GM23338 (cell line): ENCODE measurements at regions not wholly inside any gene's neighbourhood (a gene's known extent, or its start where the extent isn't known, plus 50 kb on each side); places are given as distances from the start of the nearest gene placed in this dataset.

Source experiments
- ATAC-seq: fragments of 200-7000 bp; cut with Tn5 transposase; 3 replicates; pipeline ENCODE4 v1.9.1; 2020
- DNase-seq: peaks from one replicate; pipeline ENCODE4 v3.0.0-alpha.2; 2015; ENCODE audit warnings: low spot score
- H2AFZ ChIP-seq: fragments of 200-600 bp; sonication (generic); 2 replicates; pipeline ENCODE4 v1.8.0; 2016; ENCODE audit warnings: antibody characterized with exemption, mild to moderate bottlenecking, moderate library complexity
- H3F3A ChIP-seq: fragments of 200-600 bp; sonication (generic); replicated peaks from 2 replicates; pipeline ENCODE4 v1.8.0; 2017; ENCODE audit warnings: antibody characterized with exemption, mixed run types, low read depth
- H3K27ac ChIP-seq: fragments of 200-600 bp; sonication (generic); 2 replicates; pipeline ENCODE4 v1.6.1; 2016; ENCODE audit warnings: low read depth
- H3K27me3 ChIP-seq: fragments of 200-600 bp; sonication (generic); 2 replicates; pipeline ENCODE4 v1.8.0; 2016; ENCODE audit warnings: mild to moderate bottlenecking, mixed run types, moderate library complexity; ENCODE audit not compliant: insufficient read depth
- H3K36me3 ChIP-seq: fragments of 200-600 bp; sonication (generic); 2 replicates; pipeline ENCODE4 v1.8.0; 2016; ENCODE audit warnings: mild to moderate bottlenecking; ENCODE audit not compliant: insufficient read depth
- H3K4me1 ChIP-seq: fragments of 200-600 bp; sonication (generic); 2 replicates; pipeline ENCODE4 v1.8.0; 2016; ENCODE audit warnings: mild to moderate bottlenecking, moderate library complexity; ENCODE audit not compliant: insufficient read depth
- H3K4me2 ChIP-seq: fragments of 200-600 bp; sonication (generic); 2 replicates; pipeline ENCODE4 v1.7.1; 2017; ENCODE audit warnings: mixed run types
- H3K4me3 ChIP-seq: fragments of 200-600 bp; sonication (generic); 2 replicates; pipeline ENCODE4 v1.6.1; 2016; ENCODE audit warnings: mixed run types
- H3K79me2 ChIP-seq: fragments of 200-600 bp; sonication (generic); replicated peaks from 2 replicates; pipeline ENCODE4 v1.8.0; 2017; ENCODE audit warnings: mild to moderate bottlenecking; ENCODE audit not compliant: insufficient read depth
- H3K9me2 ChIP-seq: fragments of 200-600 bp; sonication (generic); 2 replicates; pipeline ENCODE4 v1.8.0; 2017; ENCODE audit not compliant: insufficient read depth
- H4K20me1 ChIP-seq: fragments of 200-600 bp; sonication (generic); replicated peaks from 2 replicates; pipeline ENCODE4 v1.8.0; 2017; ENCODE audit warnings: mild to moderate bottlenecking; ENCODE audit not compliant: insufficient read depth
- H3K27ac Mint-ChIP-seq: 2 replicates; pipeline ENCODE4 v1.8.0; 2020; ENCODE audit warnings: inconsistent platforms, mild to moderate bottlenecking, moderate library complexity, mixed read lengths
- H3K27me3 Mint-ChIP-seq: 3 replicates; pipeline ENCODE4 v1.8.0; 2022; ENCODE audit warnings: low read depth, mild to moderate bottlenecking, moderate library complexity, mixed read lengths, inconsistent platforms; ENCODE audit not compliant: insufficient read depth, poor library complexity
- H3K36me3 Mint-ChIP-seq: 3 replicates; pipeline ENCODE4 v1.8.0; 2021; ENCODE audit warnings: low read depth, mild to moderate bottlenecking, inconsistent platforms, moderate library complexity, mixed read lengths
- H3K4me1 Mint-ChIP-seq: 3 replicates; pipeline ENCODE4 v1.8.0; 2020; ENCODE audit warnings: mild to moderate bottlenecking, inconsistent platforms, mixed read lengths
- H3K4me3 Mint-ChIP-seq: 3 replicates; pipeline ENCODE4 v1.8.0; 2021; ENCODE audit warnings: moderate library complexity, mild to moderate bottlenecking, inconsistent platforms, mixed read lengths
- H3K9me3 Mint-ChIP-seq: 3 replicates; pipeline ENCODE4 v1.8.0; 2020; ENCODE audit warnings: moderate library complexity, mild to moderate bottlenecking, inconsistent platforms, mixed read lengths
- CREB1 ChIP-seq: fragments of 250-450 bp; sonication (Bioruptor Pico); IDR thresholded peaks from 2 replicates; pipeline ENCODE4 v1.5.0; 2020; ENCODE audit warnings: low read depth, mild to moderate bottlenecking, moderate library complexity
- CTCF ChIP-seq, 2 experiments: fragments of 200-600 bp in 1 of 2; sonication (generic) in 1 of 2; conservative IDR thresholded peaks; 2 replicates each; pipeline versions ENCODE4 v1.5.1 to v1.6.1; 2016 to 2017; ENCODE audit warnings: antibody characterized with exemption in 2 of 2, low read depth in 2 of 2, mild to moderate bottlenecking in 2 of 2, moderate library complexity in 1 of 2
- ETS1 ChIP-seq: IDR thresholded peaks from 2 replicates; pipeline ENCODE4 v1.6.1; 2016; ENCODE audit warnings: antibody characterized with exemption
- EZH2 ChIP-seq: fragments of 200-600 bp; sonication (generic); IDR thresholded peaks from one replicate; pipeline ENCODE4 v1.8.0; 2017; ENCODE audit warnings: antibody characterized with exemption, mild to moderate bottlenecking, low read depth; ENCODE audit not compliant: unreplicated experiment
- EZH2phosphoT487 ChIP-seq: fragments of 200-600 bp; sonication (generic); IDR thresholded peaks from one replicate; pipeline ENCODE4 v1.8.1; 2018; ENCODE audit warnings: antibody characterized with exemption; ENCODE audit not compliant: unreplicated experiment
- JUNB ChIP-seq: IDR thresholded peaks from one replicate; pipeline ENCODE4 v1.6.1; 2016; ENCODE audit warnings: antibody characterized with exemption; ENCODE audit not compliant: unreplicated experiment
- NANOG ChIP-seq: IDR thresholded peaks from 2 replicates; pipeline ENCODE4 v1.6.1; 2016; ENCODE audit warnings: antibody characterized with exemption, borderline replicate concordance
- POLR2AphosphoS5 ChIP-seq: IDR thresholded peaks from 2 replicates; pipeline ENCODE4 v1.6.1; 2016; ENCODE audit warnings: antibody characterized with exemption, low read depth
- REST ChIP-seq: IDR thresholded peaks from one replicate; pipeline ENCODE4 v1.6.1; 2018; ENCODE audit warnings: antibody characterized with exemption; ENCODE audit not compliant: unreplicated experiment
- STAT1 ChIP-seq: IDR thresholded peaks from one replicate; pipeline ENCODE4 v1.6.1; 2016; ENCODE audit warnings: antibody characterized with exemption; ENCODE audit not compliant: unreplicated experiment
- ZNF114 ChIP-seq: fragments of 250-450 bp; sonication (Bioruptor Pico); IDR thresholded peaks from 2 replicates; pipeline ENCODE4 v1.5.0; 2020; ENCODE audit warnings: mild to moderate bottlenecking, moderate library complexity
- ZNF331 ChIP-seq: fragments of 250-450 bp; sonication (Bioruptor Pico); IDR thresholded peaks from 2 replicates; pipeline ENCODE4 v1.5.0; 2020; ENCODE audit warnings: low read depth, mild to moderate bottlenecking, moderate library complexity
- TF ChIP-seq, protein P1 (sequence below): fragments of 250-450 bp; sonication (Bioruptor Pico); IDR thresholded peaks from 2 replicates; pipeline ENCODE4 v1.5.0; 2020; ENCODE audit warnings: mild to moderate bottlenecking, moderate library complexity

- TF ChIP-seq ETS1 (no peak), CREB1 (CRISPR knock-in tag) (no peak), REST (no peak), EZH2 (no peak), STAT1 (no peak), NANOG (no peak), POLR2AphosphoS5 (no peak), ZNF331 (CRISPR knock-in tag) (no peak), JUNB (no peak), EZH2phosphoT487 (no peak), ZNF114 (no peak), CTCF (conservative IDR thresholded peaks at IDR 0.05; ENCODE audit: low read depth in 2 of 2) (no peak)
- TF ChIP-seq, protein P1, sequence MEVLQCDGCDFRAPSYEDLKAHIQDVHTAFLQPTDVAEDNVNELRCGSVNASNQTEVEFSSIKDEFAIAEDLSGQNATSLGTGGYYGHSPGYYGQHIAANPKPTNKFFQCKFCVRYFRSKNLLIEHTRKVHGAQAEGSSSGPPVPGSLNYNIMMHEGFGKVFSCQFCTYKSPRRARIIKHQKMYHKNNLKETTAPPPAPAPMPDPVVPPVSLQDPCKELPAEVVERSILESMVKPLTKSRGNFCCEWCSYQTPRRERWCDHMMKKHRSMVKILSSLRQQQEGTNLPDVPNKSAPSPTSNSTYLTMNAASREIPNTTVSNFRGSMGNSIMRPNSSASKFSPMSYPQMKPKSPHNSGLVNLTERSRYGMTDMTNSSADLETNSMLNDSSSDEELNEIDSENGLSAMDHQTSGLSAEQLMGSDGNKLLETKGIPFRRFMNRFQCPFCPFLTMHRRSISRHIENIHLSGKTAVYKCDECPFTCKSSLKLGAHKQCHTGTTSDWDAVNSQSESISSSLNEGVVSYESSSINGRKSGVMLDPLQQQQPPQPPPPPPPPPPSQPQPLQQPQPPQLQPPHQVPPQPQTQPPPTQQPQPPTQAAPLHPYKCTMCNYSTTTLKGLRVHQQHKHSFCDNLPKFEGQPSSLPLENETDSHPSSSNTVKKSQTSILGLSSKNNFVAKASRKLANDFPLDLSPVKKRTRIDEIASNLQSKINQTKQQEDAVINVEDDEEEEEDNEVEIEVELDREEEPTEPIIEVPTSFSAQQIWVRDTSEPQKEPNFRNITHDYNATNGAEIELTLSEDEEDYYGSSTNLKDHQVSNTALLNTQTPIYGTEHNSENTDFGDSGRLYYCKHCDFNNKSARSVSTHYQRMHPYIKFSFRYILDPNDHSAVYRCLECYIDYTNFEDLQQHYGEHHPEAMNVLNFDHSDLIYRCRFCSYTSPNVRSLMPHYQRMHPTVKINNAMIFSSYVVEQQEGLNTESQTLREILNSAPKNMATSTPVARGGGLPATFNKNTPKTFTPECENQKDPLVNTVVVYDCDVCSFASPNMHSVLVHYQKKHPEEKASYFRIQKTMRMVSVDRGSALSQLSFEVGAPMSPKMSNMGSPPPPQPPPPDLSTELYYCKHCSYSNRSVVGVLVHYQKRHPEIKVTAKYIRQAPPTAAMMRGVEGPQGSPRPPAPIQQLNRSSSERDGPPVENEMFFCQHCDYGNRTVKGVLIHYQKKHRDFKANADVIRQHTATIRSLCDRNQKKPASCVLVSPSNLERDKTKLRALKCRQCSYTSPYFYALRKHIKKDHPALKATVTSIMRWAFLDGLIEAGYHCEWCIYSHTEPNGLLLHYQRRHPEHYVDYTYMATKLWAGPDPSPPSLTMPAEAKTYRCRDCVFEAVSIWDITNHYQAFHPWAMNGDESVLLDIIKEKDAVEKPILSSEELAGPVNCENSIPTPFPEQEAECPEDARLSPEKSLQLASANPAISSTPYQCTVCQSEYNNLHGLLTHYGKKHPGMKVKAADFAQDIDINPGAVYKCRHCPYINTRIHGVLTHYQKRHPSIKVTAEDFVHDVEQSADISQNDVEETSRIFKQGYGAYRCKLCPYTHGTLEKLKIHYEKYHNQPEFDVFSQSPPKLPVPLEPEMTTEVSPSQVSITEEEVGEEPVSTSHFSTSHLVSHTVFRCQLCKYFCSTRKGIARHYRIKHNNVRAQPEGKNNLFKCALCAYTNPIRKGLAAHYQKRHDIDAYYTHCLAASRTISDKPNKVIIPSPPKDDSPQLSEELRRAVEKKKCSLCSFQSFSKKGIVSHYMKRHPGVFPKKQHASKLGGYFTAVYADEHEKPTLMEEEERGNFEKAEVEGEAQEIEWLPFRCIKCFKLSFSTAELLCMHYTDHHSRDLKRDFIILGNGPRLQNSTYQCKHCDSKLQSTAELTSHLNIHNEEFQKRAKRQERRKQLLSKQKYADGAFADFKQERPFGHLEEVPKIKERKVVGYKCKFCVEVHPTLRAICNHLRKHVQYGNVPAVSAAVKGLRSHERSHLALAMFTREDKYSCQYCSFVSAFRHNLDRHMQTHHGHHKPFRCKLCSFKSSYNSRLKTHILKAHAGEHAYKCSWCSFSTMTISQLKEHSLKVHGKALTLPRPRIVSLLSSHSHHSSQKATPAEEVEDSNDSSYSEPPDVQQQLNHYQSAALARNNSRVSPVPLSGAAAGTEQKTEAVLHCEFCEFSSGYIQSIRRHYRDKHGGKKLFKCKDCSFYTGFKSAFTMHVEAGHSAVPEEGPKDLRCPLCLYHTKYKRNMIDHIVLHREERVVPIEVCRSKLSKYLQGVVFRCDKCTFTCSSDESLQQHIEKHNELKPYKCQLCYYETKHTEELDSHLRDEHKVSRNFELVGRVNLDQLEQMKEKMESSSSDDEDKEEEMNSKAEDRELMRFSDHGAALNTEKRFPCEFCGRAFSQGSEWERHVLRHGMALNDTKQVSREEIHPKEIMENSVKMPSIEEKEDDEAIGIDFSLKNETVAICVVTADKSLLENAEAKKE (CRISPR knock-in tag) = no peak
- Mint-ChIP-seq H3K27me3 (no peaks in the 10 kb centered on the region), H3K4me1 (no peaks in the 10 kb centered on the region), H3K36me3 (0 out of 3 replicates have a peak, but pooled peaks cover 3% of the 10 kb centered on the region), H3K4me3 (no peak overlapping the region), H3K9me3 (peaks cover 11% of the 10 kb centered on the region; the same call in 2 of the 3 replicates), H3K27ac (no peak overlapping the region)
- no peak overlapping the region for H3K27ac ChIP-seq
- H3K79me2 ChIP-seq = no peaks in the 10 kb centered on the region
- no peaks in the 10 kb centered on the region for H4K20me1 ChIP-seq
- H3K9me2 ChIP-seq = 0 out of 2 replicates have a peak, but pooled peaks cover 4% of the 10 kb centered on the region
- H3K4me3 ChIP-seq = no peak overlapping the region
- H3F3A ChIP-seq = no peaks in the 10 kb centered on the region
- H3K4me1 ChIP-seq = no peaks in the 10 kb centered on the region
- no peak overlapping the region for H2AFZ ChIP-seq
- H3K36me3 ChIP-seq = peaks cover 5% of the 10 kb centered on the region; the same call in 1 of the 2 replicates
- DNase-seq (no peak), ATAC-seq (no peak)
- H3K4me2 ChIP-seq = no peak overlapping the region
- no peaks in the 10 kb centered on the region for H3K27me3 ChIP-seq
Measured at GRCh38 chr2:207275779-207276178, 110.0 kb upstream of the KLF7 start.
